GM19328 (cell line): ENCODE measurements at regions not wholly inside any gene's neighbourhood (a gene's known extent, or its start where the extent isn't known, plus 50 kb on each side); places are given as distances from the start of the nearest gene placed in this dataset.

Experiments
- ATAC-seq: cut with Tn5 transposase; IDR thresholded peaks from one replicate; pipeline ENCODE4 v1.9.1; 2021; ENCODE audit warnings: mild to moderate bottlenecking, moderate library complexity; ENCODE audit not compliant: unreplicated experiment

GRCh38 chr19:28521614-28522544, 691.1 kb downstream of the UQCRFS1 start:
- no peak for ATAC-seq

GRCh38 chr19:28520998-28521568, 691.9 kb downstream of the UQCRFS1 start:
- no peak for ATAC-seq

GRCh38 chr19:28519952-28520861, 692.7 kb downstream of the UQCRFS1 start:
- ATAC-seq: no peak

GRCh38 chr19:28519218-28519779, 693.7 kb downstream of the UQCRFS1 start:
- no peak for ATAC-seq

GRCh38 chr19:28516415-28516872, 696.5 kb downstream of the UQCRFS1 start:
- no peak for ATAC-seq

GRCh38 chr19:28514166-28514565, 698.8 kb downstream of the UQCRFS1 start:
- ATAC-seq: no peak

GRCh38 chr19:28511655-28512054, 701.3 kb downstream of the UQCRFS1 start:
- no peak for ATAC-seq

GRCh38 chr19:28509079-28509895, 703.7 kb downstream of the UQCRFS1 start:
- ATAC-seq: no peak

- no peak for ATAC-seq
Observed at GRCh38 chr19:28508666-28509065, 704.3 kb downstream of the UQCRFS1 start.

GRCh38 chr19:28505933-28506332, 707.0 kb downstream of the UQCRFS1 start:
- no peak for ATAC-seq

GRCh38 chr19:28505134-28505533, 707.8 kb downstream of the UQCRFS1 start:
- no peak for ATAC-seq

GRCh38 chr19:28504727-28505126, 708.2 kb downstream of the UQCRFS1 start:
- ATAC-seq: no peak

GRCh38 chr19:28504139-28504538, 708.8 kb downstream of the UQCRFS1 start:
- no peak for ATAC-seq

- ATAC-seq: no peak
Observed at GRCh38 chr19:28502879-28503734, 709.8 kb downstream of the UQCRFS1 start.

- no peak for ATAC-seq
Observed at GRCh38 chr19:28501976-28502375, 711.0 kb downstream of the UQCRFS1 start.

- no peak for ATAC-seq
Observed at GRCh38 chr19:28500982-28501630, 711.8 kb downstream of the UQCRFS1 start.

- ATAC-seq: no peak
Observed at GRCh38 chr19:28500296-28500695, 712.7 kb downstream of the UQCRFS1 start.

- ATAC-seq: no peak
Observed at GRCh38 chr19:28498404-28498976, 714.5 kb downstream of the UQCRFS1 start.
